Testis (tissue), 2 donors: ENCODE measurements at regions not wholly inside any gene's neighbourhood (a gene's known extent, or its start where the extent isn't known, plus 50 kb on each side); places are given as distances from the start of the nearest gene placed in this dataset.

Experiments used
- CTCF ChIP-seq, 3 experiments: fragments of 450-650 bp in 2 of 3; fragments of 200-600 bp in 1 of 3; sonication (generic) in 1 of 3; IDR thresholded peaks; one replicate each; pipeline ENCODE4 v1.5.1; 2016 to 2019; ENCODE audit warnings: antibody characterized with exemption in 3 of 3, mild to moderate bottlenecking in 2 of 3, moderate library complexity in 1 of 3
- POLR2A ChIP-seq: fragments of 450-650 bp; IDR thresholded peaks from one replicate; pipeline ENCODE4 v1.6.1; 2017; ENCODE audit warnings: antibody characterized with exemption, mild to moderate bottlenecking, moderate library complexity

GRCh38 chr20:52859156-52859876, 112.8 kb upstream of the TSHZ2 start:
- TF ChIP-seq CTCF (IDR thresholded peaks at IDR 0.05) (no peak), POLR2A (no peak)
